ENCODE measurements at regions not wholly inside any gene's neighbourhood (a gene's known extent, or its start where the extent isn't known, plus 50 kb on each side); places are given as distances from the start of the nearest gene placed in this dataset. TPM values are rescaled to one million over a fixed set of nuclear protein-coding genes. Genes with fewer than 3 reads are reported as not detected.

DNA sequence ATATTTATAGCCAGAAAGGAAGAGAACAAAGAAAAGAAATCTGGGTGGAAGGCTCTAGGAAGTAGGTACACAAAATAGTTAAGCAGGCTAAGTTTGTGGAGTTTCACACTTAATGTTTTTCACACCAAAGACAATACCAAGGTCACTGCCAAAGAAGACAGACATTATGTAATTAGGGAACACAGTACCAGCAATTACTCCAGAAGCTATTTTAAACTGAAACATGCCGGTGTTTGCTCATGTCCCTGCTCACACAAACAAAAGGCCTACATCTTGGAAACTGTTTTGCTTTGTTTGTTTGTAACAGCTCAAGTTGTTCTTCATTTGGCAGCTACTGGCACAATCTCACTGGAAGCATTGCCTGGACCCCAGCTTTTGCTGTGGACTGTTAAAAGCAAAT lies 88.5 kb upstream of the DAB1 start:
- DNase-seq (ENCODE audit: low spot score) = no peak

- no peak for DNase-seq (ENCODE audit: low spot score)
These were observed 83.1 kb upstream of the DAB1 start for GRCh38 chr1:57506941-57507340.

GRCh38 chr1:57503337-57503736 lies 79.5 kb upstream of the DAB1 start:
- DNase-seq (ENCODE audit: low spot score) = no peak

GRCh38 chr1:57500136-57500830 lies 76.4 kb upstream of the DAB1 start:
- DNase-seq (ENCODE audit: low spot score) = no peak

GRCh38 chr1:57494530-57495079 lies 70.7 kb upstream of the DAB1 start:
- DNase-seq (ENCODE audit: low spot score) = no peak

GRCh38 chr1:57492586-57493226 lies 68.8 kb upstream of the DAB1 start:
- no peak for DNase-seq (ENCODE audit: low spot score)

- no peak for DNase-seq (ENCODE audit: low spot score)
These were observed 65.6 kb upstream of the DAB1 start for GRCh38 chr1:57489358-57490036.

DNA sequence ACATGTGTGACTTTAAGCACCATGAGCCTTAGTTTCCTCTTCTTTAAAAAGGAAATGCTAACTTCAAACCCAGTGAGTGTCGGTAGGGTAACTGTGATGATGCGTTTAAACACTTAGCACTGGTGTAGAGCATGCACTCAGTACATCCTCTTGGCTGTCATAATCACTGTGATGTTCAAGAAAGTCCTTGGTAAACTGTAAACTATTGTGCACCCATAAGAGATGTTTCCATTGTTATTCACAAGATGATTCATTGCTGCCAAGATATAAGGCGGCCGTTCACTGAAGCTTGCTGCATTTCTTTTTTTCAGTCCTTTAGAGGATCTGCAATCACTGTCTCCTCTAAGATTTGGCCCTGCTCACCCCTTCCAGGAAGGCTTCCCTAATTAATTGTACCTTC lies 61.8 kb upstream of the DAB1 start:
- DNase-seq (ENCODE audit: low spot score) = no peak

DNA sequence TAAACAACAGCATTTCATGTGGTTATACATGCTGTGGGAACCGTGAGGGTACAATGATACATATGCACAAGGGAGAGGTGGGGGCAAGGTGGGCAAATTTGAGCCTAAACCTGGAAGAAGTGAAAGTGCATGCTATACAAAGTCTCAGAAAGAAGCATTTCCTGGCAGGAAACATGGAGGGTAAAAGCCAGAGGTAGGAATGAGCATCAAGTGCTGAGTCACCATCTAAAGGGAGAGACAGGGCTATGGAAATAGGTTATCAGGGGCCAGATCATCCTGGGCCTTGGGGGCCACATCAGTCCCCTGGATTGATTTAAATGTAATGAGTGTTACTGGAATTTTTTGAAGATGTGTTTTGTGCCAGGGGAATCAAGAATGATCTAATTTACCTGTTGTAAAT lies 60.1 kb upstream of the DAB1 start:
- no peak for DNase-seq (ENCODE audit: low spot score)

DNA sequence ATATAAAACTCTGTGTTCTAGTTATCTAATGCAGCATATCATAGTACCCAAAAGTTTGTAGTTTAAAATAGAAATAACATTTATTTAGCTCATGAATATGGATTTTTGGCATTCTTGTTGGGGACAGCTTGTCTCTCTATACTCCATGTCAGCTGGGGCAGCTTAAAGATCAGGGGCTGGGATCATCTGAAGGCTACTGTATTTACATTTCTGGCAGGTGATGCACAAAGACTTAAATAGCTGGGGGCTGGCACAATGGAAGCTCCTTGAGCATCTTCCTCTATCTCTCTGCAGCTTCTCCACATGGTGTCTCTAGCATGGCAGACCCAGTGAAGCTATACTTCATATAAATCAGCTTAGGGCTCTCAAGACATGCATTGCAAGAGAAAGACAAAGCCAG lies 55.6 kb upstream of the DAB1 start:
- no peak for DNase-seq (ENCODE audit: low spot score)

DNA sequence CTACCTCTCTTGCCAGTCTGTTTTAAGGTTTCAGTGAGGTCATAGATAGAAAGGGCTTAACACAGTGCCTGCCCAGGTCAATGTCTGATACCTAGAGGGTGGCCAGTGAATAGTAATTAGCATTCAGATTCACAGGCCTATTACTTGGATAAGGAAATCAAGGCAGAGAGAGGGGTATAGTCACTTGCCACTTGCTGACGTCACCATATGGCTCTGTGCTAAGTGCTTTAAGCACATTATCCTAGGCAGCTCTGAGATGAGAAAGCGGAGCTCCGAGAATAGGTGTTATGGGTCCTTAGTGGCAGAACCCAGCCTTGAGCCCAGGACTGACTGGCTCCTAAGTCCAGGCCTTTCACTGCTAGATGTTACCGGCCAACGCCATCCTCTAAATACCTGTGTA lies 51.5 kb upstream of the DAB1 start:
- DNase-seq (ENCODE audit: low spot score) = no peak

- DNase-seq (ENCODE audit: low spot score) = no peak
These were observed 50.4 kb upstream of the DAB1 start for GRCh38 chr1:57474137-57474750.

Small RNAs in the stretch of these regions (small RNA-seq; reads per million reads assigned to genes)
- gene AL445193.1 = not detected

Measured in HT-29 (cell line).